ENCODE measurements at regions not wholly inside any gene's neighbourhood (a gene's known extent, or its start where the extent isn't known, plus 50 kb on each side); places are given as distances from the start of the nearest gene placed in this dataset.

DNA sequence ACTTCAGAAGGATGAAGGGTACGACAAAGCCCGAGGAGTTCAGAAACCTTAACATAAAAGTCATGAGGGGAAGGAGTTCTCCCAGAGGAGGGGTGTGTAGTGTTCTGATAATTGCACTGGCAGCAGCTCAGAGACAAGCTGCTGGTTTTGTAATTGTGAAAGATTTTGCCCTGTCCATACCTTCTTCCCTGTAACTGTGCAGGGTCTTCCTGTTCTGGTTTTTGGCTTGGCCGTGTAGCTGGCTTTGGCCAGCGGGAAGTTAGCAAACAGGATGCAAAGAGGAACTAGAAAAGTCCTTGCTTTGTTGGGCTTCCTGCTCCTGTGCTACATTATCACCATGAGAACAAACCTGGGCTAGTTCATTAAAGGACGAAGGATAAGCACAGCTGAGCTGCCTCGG is 160.8 kb downstream of the LPIN1 start:
- no peaks in the 10 kb centered on the region for H3K9me3 Mint-ChIP-seq (ENCODE audit: low read depth)
- no peaks in the 10 kb centered on the region for H3K27me3 Mint-ChIP-seq
- H3K4me3 Mint-ChIP-seq: no peak overlapping the region
- no peak overlapping the region for H3K27ac Mint-ChIP-seq
- peaks cover 3% of the 10 kb centered on the region for H3K36me3 Mint-ChIP-seq
- no peaks in the 10 kb centered on the region for H3K4me1 Mint-ChIP-seq (ENCODE audit: low read depth)

DNA sequence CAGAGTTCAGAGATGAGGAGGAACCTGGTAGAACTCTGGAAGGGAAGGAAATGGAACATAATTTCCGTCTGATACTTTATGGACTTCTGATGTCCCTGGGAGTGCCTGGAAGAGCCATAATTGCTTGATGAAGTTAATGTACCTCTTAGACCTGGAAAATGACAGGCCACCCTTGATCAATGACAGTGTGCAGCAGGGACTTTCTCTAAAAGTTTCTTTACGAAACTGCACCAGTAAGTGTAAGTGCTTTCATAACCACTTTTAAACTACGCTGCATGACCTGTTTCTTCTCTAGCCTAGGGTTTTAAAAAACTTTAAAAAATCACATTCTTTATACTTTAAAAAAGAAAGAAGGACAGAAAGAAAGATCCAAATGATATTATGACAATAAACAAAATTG is 164.5 kb downstream of the LPIN1 start:
- no peaks in the 10 kb centered on the region for H3K27me3 Mint-ChIP-seq

DNA sequence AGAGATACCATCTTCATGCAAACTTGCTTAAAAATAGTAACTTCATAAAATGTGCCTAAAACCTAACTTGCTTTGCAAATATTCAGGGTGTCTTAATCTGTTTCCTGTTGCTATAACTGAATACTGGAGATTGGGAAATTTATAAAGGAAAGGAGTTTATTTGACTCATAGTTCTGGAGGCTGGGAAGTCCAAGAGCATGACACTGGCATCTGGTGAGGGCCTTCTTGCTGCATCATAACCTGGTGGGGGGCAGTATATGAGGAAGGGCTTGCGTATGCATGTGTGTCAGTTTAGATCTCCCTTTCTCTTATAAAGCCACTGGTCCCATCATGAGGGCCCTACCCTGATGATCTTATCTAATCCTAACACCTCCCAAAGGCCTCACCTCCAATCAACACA is 166.5 kb downstream of the LPIN1 start:
- H3K9me3 Mint-ChIP-seq (ENCODE audit: low read depth): peaks cover 7% of the 10 kb centered on the region
- H3K4me3 Mint-ChIP-seq: no peak overlapping the region
- no peaks in the 10 kb centered on the region for H3K4me1 Mint-ChIP-seq (ENCODE audit: low read depth)
- no peak overlapping the region for H3K27ac Mint-ChIP-seq
- no peaks in the 10 kb centered on the region for H3K27me3 Mint-ChIP-seq
- peaks cover 8% of the 10 kb centered on the region for H3K36me3 Mint-ChIP-seq

More for the DNA sequence above, 164.5 kb downstream of the LPIN1 start:
- Mint-ChIP-seq H3K36me3 (peaks cover 8% of the 10 kb centered on the region), H3K4me1 (ENCODE audit: low read depth) (no peaks in the 10 kb centered on the region), H3K4me3 (no peak overlapping the region), H3K9me3 (ENCODE audit: low read depth) (peaks cover 7% of the 10 kb centered on the region), H3K27ac (no peak overlapping the region)

DNA sequence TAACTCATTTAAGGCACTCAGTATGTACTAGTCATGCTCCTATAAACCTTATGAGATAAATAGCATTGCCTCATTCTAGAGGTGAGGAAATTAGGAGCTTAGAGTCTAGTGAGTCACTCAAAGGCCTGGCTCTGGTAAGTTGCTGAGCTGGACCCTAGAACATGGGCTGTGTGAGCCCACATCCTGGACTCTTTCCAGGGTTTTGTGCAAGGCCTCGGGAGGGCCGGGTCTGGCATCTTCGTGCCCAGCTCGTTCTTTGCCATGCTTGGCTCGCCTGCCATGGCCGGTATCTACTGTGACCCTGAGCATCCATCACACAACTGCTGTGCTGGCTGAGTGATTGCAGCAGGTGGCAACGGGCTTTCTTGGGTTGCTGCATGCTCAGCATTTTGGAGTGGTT is 168.0 kb downstream of the LPIN1 start:
- no peaks in the 10 kb centered on the region for H3K4me1 Mint-ChIP-seq (ENCODE audit: low read depth)
- peaks cover 7% of the 10 kb centered on the region for H3K9me3 Mint-ChIP-seq (ENCODE audit: low read depth)
- peaks cover 8% of the 10 kb centered on the region for H3K36me3 Mint-ChIP-seq
- H3K27ac Mint-ChIP-seq: no peak overlapping the region
- H3K4me3 Mint-ChIP-seq: no peak overlapping the region
- H3K27me3 Mint-ChIP-seq: no peaks in the 10 kb centered on the region

DNA sequence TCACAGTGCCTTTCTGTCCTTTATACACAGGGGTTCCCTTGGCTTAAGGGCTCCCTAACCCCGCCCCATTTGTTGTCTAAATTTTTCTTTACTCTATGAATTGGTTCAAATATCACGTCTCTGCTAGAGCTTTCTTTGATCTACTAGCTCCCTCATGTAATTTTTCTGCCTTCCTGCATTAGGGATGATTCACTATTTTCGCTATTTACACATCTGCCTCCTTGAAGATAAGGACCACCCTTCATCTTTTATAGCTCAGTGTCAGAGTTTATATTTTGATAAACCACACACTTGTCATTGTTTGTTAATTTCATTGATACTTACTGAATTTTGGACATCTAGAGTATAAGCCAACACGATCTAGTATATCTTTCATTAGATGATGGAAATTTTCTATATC is 169.2 kb downstream of the LPIN1 start:
- Mint-ChIP-seq H3K4me1 (ENCODE audit: low read depth) (peaks cover under 1% of the 10 kb centered on the region), H3K36me3 (peaks cover 6% of the 10 kb centered on the region), H3K27ac (no peak overlapping the region), H3K27me3 (no peaks in the 10 kb centered on the region), H3K9me3 (ENCODE audit: low read depth) (peaks cover 7% of the 10 kb centered on the region), H3K4me3 (no peak overlapping the region)

DNA sequence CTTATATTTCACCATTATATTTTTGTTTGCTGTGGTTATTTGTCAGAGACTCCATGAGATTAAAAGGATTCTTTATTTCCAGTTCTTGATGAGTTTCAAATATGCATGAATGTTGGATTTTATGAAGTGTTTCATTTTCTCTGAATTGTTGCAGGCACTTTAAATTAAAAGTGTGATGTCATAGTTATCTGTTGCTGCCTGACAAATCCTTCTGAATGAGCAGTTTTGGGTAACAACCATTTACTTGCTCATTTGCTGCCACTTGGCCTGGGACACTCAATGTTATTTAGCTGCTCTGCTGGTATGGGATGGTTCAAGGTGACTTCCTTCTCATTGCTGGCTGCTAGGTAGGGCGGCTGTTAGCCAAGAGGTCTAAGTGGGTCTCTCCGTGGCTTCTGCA is 173.5 kb downstream of the LPIN1 start:
- Mint-ChIP-seq H3K4me3 (no peak overlapping the region), H3K4me1 (ENCODE audit: low read depth) (peaks cover 6% of the 10 kb centered on the region), H3K27me3 (no peaks in the 10 kb centered on the region), H3K27ac (no peak overlapping the region), H3K9me3 (ENCODE audit: low read depth) (no peaks in the 10 kb centered on the region), H3K36me3 (peaks cover 3% of the 10 kb centered on the region)

DNA sequence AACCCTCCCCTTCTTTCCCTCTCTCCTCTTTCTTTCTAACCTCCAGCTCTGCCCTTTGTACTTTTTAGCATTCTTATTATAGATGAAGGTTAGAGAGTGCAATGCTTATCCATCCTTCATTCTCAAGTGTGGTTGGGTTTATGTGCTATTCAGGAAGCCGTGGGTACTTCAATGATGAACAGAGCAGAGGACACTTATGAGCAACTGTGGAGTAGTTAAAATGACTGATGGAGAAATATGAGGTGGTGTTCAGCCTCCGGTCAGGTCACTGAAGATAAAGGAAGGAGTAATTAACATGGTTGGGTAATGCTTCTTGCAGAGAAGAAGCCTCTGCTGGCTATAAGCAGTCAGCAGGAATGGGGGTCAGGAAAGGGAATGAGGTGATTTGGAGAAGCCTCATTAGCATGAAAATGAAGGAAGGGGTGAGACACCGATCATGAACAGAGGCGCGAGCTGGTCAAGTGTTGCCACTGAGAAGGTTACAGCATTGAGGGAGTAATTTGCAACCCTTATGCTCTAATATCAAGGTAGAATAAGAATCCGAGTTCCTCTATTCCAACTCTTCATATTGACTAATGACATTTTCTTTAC is 174.7 kb downstream of the LPIN1 start:
- Mint-ChIP-seq H3K27me3 (no peaks in the 10 kb centered on the region), H3K27ac (no peak overlapping the region), H3K36me3 (no peaks in the 10 kb centered on the region), H3K4me3 (no peak overlapping the region), H3K9me3 (ENCODE audit: low read depth) (no peaks in the 10 kb centered on the region), H3K4me1 (ENCODE audit: low read depth) (peaks cover 6% of the 10 kb centered on the region)

DNA sequence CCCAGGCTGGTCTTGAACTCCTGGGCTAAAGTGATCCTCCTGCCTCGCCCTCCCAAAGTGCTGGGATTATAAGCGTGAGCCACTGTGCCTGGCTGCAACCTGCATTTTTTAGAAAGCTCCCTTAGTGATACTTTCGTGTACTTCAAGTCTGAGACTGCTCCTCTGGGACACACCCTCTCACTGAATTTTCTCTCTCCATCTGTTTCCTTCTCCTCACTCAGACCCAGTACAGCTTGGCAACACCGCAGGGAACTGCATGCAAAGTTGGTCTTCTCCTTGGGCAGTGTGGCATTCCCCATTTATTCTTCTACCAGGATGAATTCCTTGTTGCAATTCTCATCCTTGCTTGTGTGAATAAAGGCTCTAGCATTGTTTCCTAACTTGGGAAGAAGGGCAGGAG is 175.9 kb downstream of the LPIN1 start:
- no peaks in the 10 kb centered on the region for H3K27me3 Mint-ChIP-seq
- no peaks in the 10 kb centered on the region for H3K9me3 Mint-ChIP-seq (ENCODE audit: low read depth)
- no peak overlapping the region for H3K4me3 Mint-ChIP-seq

DNA sequence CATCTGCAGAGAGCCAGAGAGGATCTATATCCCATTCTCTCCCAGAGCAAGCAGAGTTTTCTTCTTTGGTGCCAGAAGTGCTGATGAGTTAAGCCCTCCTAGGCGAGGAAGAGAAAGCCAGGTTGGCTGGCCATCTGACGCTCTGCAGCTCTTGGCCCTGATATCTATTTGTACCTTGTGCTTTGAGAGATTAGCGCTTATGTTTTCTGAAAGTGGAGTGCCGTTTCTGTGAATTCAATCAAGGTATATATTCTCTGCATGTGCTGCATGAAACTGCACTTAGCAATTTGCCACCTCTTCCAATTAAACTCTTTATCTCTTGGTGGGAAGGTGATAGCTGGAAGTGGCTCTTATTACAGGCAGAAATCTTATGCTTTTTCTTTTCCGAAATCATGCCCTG is 177.5 kb downstream of the LPIN1 start:
- no peaks in the 10 kb centered on the region for H3K27me3 Mint-ChIP-seq
- H3K4me3 Mint-ChIP-seq: no peak overlapping the region
- peaks cover 6% of the 10 kb centered on the region for H3K4me1 Mint-ChIP-seq (ENCODE audit: low read depth)
- peaks cover under 1% of the 10 kb centered on the region for H3K9me3 Mint-ChIP-seq (ENCODE audit: low read depth)
- no peak overlapping the region for H3K27ac Mint-ChIP-seq
- no peaks in the 10 kb centered on the region for H3K36me3 Mint-ChIP-seq

More for the DNA sequence above, 175.9 kb downstream of the LPIN1 start:
- Mint-ChIP-seq H3K4me1 (ENCODE audit: low read depth) (peaks cover 6% of the 10 kb centered on the region), H3K36me3 (no peaks in the 10 kb centered on the region), H3K27ac (no peak overlapping the region)

DNA sequence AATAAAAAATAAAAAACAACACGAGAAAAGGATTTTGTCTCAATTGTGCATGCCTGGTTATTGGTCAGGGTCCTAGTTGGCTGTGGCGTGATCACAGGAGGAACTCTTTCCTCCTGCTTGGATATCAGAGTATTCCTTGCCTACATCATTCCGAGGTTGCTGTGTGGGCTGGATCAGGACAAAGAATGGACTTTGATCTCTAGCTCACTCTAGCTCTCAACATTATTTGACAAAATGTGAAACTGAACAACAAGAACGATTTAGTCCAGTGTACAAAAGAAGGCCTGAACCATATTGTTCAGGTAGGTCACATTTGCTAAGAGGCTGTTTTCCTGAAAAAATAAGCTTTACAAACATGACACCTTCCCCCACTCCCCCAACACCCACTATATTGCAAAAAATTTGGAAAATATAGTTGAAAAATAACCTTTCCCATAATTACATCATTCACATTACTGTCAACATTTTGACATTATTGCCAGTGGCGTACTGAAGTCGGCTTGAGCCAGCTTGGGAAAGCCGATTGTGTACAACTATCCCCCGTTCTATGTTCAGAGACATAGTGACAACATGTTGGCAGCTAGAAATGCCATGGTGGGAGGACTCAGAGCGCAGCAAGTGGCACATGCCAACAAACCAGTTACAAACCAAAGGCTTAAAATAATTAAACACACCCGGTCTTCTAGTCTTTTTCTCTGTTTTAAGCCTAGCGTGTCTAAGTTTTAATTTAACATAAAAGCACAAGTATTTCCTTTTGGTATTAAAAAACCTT is 179.0 kb downstream of the LPIN1 start:
- peaks cover 4% of the 10 kb centered on the region for H3K9me3 Mint-ChIP-seq (ENCODE audit: low read depth)
- peaks cover 6% of the 10 kb centered on the region for H3K4me1 Mint-ChIP-seq (ENCODE audit: low read depth)
- no peak overlapping the region for H3K27ac Mint-ChIP-seq
- H3K4me3 Mint-ChIP-seq: no peak overlapping the region
- peaks cover 3% of the 10 kb centered on the region for H3K36me3 Mint-ChIP-seq
- H3K27me3 Mint-ChIP-seq: no peaks in the 10 kb centered on the region

DNA sequence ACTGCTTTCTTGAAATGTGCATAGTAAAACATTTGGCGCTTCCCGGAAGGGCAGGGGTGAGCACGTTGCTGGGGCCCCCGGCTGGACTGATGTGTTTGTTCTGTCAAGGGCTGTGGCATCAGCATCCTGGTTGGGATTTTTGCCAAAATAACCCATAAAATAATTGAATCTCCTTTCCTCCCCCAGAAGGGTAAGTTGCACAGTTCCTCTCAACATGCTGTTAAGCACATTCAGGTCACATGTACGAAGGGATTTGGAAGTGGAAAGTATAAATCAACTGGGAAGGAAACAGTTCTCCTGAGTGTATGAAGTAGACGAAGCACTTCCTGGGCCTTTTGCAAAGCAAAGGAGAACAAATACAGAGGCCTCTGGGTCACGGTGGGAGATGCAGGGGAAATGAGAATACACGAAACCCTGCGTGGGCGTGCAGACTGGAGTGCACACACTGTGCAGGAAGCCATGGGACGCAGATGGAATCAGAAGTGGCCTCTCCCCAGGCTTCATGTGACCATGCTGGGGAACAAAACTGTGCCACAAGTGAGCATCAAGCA is 183.9 kb downstream of the LPIN1 start:
- no peaks in the 10 kb centered on the region for H3K27me3 Mint-ChIP-seq
- peaks cover 6% of the 10 kb centered on the region for H3K4me1 Mint-ChIP-seq (ENCODE audit: low read depth)
- H3K27ac Mint-ChIP-seq: no peak overlapping the region
- peaks cover 4% of the 10 kb centered on the region for H3K9me3 Mint-ChIP-seq (ENCODE audit: low read depth)
- peaks cover 3% of the 10 kb centered on the region for H3K36me3 Mint-ChIP-seq
- no peak overlapping the region for H3K4me3 Mint-ChIP-seq

DNA sequence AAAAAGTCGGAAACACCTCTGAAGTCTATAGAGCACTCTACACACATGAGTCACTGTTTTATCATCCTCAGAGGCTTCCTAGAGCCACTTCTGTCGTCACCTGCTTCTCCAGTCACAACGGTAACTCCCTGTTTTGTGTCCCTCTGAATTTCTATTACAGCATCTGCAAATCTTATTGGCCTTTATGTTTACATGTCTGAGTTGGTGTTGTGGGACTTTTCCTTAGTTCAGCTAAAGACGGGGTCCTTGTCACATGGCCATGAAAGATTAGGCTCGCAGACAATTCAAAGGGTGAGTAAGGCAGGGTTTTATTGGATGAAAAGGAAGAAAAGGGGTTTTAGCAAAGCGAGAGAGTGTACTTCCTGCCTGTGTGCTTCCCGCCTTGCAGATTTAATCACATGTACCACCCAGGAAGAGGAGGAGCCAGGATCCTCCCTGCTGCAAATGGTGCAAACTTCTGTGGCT is 185.6 kb downstream of the LPIN1 start:
- Mint-ChIP-seq H3K27ac (no peak overlapping the region), H3K4me3 (no peak overlapping the region), H3K36me3 (peaks cover 3% of the 10 kb centered on the region), H3K4me1 (ENCODE audit: low read depth) (peaks cover 6% of the 10 kb centered on the region), H3K9me3 (ENCODE audit: low read depth) (peaks cover 4% of the 10 kb centered on the region), H3K27me3 (no peaks in the 10 kb centered on the region)

DNA sequence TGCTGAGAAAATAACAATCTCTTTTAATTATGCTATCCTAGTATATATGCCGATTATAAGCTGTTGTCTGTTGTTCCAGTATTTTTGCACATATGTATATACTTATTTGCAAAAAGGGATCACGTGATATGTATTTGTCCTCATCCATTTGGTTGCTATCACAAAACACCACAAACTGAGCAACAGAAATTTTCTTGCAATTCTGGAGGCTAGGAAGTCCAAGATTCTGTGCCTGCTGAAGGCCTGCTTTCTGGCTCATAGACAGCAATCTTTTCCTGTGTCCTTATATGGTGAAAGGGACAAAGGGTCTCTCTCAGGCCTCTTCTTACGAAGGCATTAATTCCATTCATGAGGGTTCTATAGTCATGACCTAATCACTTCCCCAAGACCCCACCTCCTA is 186.5 kb downstream of the LPIN1 start:
- H3K9me3 Mint-ChIP-seq (ENCODE audit: low read depth): peaks cover 4% of the 10 kb centered on the region
- H3K27ac Mint-ChIP-seq: no peak overlapping the region
- H3K27me3 Mint-ChIP-seq: no peaks in the 10 kb centered on the region
- peaks cover 3% of the 10 kb centered on the region for H3K36me3 Mint-ChIP-seq
- H3K4me1 Mint-ChIP-seq (ENCODE audit: low read depth): peaks cover 6% of the 10 kb centered on the region
- no peak overlapping the region for H3K4me3 Mint-ChIP-seq

DNA sequence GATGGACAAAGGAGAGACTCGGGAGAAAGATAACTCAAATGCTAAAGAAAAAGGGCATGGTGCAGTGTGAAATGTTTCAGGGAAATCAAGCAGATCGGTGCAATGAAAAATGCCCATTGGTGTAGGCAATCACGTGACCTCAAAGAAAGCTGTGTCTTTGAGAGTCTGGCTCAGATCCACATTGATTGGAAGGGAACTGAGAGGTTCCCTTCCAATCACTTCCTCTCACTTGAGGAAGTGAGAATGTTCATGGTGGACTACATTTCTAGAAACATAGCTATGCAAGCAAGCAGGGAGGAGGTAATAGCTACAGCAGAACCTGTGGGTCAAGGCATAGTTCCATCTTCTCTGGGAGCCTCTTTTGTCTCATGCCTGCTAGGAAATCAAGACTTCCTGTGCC is 187.4 kb downstream of the LPIN1 start:
- Mint-ChIP-seq H3K4me1 (ENCODE audit: low read depth) (peaks cover 6% of the 10 kb centered on the region), H3K36me3 (peaks cover 3% of the 10 kb centered on the region), H3K9me3 (ENCODE audit: low read depth) (peaks cover 4% of the 10 kb centered on the region), H3K27ac (no peak overlapping the region), H3K4me3 (no peak overlapping the region), H3K27me3 (no peaks in the 10 kb centered on the region)

DNA sequence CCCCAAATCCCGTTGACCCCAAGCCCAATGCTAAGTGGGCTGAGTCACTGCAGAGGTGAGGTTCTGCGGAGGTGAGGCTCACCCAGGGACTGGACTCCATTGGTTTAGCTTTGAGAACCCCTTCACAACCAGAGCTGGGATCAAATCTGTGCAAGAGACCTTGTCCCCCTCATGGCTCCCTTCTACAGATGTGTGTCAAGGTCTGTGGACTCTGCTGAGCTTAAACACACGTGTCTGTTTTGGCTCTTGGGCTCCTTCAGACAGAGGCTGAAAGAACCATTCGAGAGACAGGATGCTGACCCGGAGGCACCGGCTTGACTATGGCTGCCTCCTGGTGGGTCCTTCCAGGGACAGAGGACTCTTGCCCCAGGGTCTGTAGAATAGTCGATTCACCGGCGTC is 190.3 kb downstream of the LPIN1 start:
- H3K36me3 Mint-ChIP-seq: no peaks in the 10 kb centered on the region
- peaks cover 6% of the 10 kb centered on the region for H3K4me1 Mint-ChIP-seq (ENCODE audit: low read depth)
- no peak overlapping the region for H3K4me3 Mint-ChIP-seq
- no peaks in the 10 kb centered on the region for H3K9me3 Mint-ChIP-seq (ENCODE audit: low read depth)
- no peak overlapping the region for H3K27ac Mint-ChIP-seq
- no peaks in the 10 kb centered on the region for H3K27me3 Mint-ChIP-seq

Measured in activated naive CD8-positive, alpha-beta T cell (primary cell).